ENCODE measurements at regions not wholly inside any gene's neighbourhood (a gene's known extent, or its start where the extent isn't known, plus 50 kb on each side); places are given as distances from the start of the nearest gene placed in this dataset.

GRCh38 chr2:176682278-176682677 lies 413.0 kb downstream of the MTX2 start:
- Histone ChIP-seq H3K79me2 (ENCODE audit: low read length) (no peaks in the 10 kb centered on the region), H3K4me3 (ENCODE audit: low read length) (no peak overlapping the region), H2AFZ (ENCODE audit: low read length) (no peak overlapping the region), H3K9ac (ENCODE audit: low read length) (no peak overlapping the region), H3K36me3 (ENCODE audit: low read depth, low read length) (no peaks in the 10 kb centered on the region), H3K27me3 (ENCODE audit: low read length) (peaks cover 65% of the 10 kb centered on the region), H3K9me3 (ENCODE audit: low read length) (no peaks in the 10 kb centered on the region), H3K27ac (ENCODE audit: low read length) (no peak overlapping the region), H3K9me2 (replicated peaks; ENCODE audit: low read length) (no peaks in the 10 kb centered on the region), H3F3A (ENCODE audit: low read length, unreplicated experiment) (no peaks in the 10 kb centered on the region), H4K20me1 (ENCODE audit: low read length) (no peaks in the 10 kb centered on the region), H3K4me2 (ENCODE audit: low read length) (no peak overlapping the region), H3K4me1 (ENCODE audit: insufficient read depth, low read length) (no peaks in the 10 kb centered on the region)
- ATAC-seq, result no peak
- DNase-seq, result no peak
- CTCF ChIA-PET, result no interaction called here
- no peak for TF ChIP-seq EZH2 (IDR thresholded peaks at IDR 0.05; ENCODE audit: low read length, unreplicated experiment)
- no TSS peak for BruUV-seq (replicated peaks)
- intact Hi-C loops (cut with micrococcal nuclease), result no loop called here
- POLR2A ChIA-PET (ENCODE audit: unreplicated experiment), result no interaction called here

DNA sequence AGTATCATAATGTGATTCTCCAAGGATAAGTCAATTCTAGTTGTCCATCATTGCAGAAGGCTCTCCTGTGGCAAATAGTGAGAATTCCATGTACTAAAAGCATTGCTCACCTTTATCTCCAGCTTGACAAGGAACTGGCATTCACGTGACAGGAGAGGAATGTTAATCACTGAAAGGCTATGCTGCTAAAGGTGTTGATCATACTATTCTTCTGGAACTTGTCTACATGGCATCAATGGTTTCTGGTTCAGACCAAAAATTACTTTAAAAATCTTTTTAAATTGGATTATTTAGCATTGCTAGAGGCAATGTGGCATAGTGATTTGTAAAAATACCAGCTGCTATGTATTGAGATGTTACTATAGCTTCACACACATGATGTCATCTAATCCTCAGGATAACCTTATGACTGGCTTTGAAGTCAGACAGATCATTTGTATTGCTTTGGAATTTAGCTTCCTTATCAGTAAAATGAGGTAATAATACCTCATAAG lies 414.4 kb downstream of the MTX2 start:
- Histone ChIP-seq H3K27ac (ENCODE audit: low read length) (no peak overlapping the region), H3K79me2 (ENCODE audit: low read length) (no peaks in the 10 kb centered on the region), H3K9ac (ENCODE audit: low read length) (no peak overlapping the region), H3K9me3 (ENCODE audit: low read length) (no peaks in the 10 kb centered on the region), H3K36me3 (ENCODE audit: low read depth, low read length) (no peaks in the 10 kb centered on the region), H4K20me1 (ENCODE audit: low read length) (no peaks in the 10 kb centered on the region), H3K9me2 (replicated peaks; ENCODE audit: low read length) (no peaks in the 10 kb centered on the region), H3K27me3 (ENCODE audit: low read length) (peaks cover 78% of the 10 kb centered on the region), H3F3A (ENCODE audit: low read length, unreplicated experiment) (no peaks in the 10 kb centered on the region), H2AFZ (ENCODE audit: low read length) (no peak overlapping the region), H3K4me1 (ENCODE audit: insufficient read depth, low read length) (no peaks in the 10 kb centered on the region), H3K4me2 (ENCODE audit: low read length) (no peak overlapping the region), H3K4me3 (ENCODE audit: low read length) (no peak overlapping the region)
- DNase-seq (no peak), ATAC-seq (no peak)
- POLR2A ChIA-PET (ENCODE audit: unreplicated experiment), result no interaction called here
- TF ChIP-seq EZH2phosphoT487 (IDR thresholded peaks at IDR 0.05; ENCODE audit: borderline replicate concordance, low read length) (no peak), EZH2 (IDR thresholded peaks at IDR 0.05; ENCODE audit: low read length, unreplicated experiment) (no peak)
- TF ChIP-seq, protein P1, sequence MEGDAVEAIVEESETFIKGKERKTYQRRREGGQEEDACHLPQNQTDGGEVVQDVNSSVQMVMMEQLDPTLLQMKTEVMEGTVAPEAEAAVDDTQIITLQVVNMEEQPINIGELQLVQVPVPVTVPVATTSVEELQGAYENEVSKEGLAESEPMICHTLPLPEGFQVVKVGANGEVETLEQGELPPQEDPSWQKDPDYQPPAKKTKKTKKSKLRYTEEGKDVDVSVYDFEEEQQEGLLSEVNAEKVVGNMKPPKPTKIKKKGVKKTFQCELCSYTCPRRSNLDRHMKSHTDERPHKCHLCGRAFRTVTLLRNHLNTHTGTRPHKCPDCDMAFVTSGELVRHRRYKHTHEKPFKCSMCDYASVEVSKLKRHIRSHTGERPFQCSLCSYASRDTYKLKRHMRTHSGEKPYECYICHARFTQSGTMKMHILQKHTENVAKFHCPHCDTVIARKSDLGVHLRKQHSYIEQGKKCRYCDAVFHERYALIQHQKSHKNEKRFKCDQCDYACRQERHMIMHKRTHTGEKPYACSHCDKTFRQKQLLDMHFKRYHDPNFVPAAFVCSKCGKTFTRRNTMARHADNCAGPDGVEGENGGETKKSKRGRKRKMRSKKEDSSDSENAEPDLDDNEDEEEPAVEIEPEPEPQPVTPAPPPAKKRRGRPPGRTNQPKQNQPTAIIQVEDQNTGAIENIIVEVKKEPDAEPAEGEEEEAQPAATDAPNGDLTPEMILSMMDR (conservative IDR thresholded peaks at IDR 0.05; ENCODE audit: low read depth, low read length), result no peak
- intact Hi-C loops (cut with micrococcal nuclease), result no loop called here
- no TSS peak for BruUV-seq (replicated peaks)
- CTCF ChIA-PET, result no interaction called here

- H3K9me2 ChIP-seq (replicated peaks; ENCODE audit: low read length), result no peaks in the 10 kb centered on the region
- H3K9me3 ChIP-seq (ENCODE audit: low read length), result no peaks in the 10 kb centered on the region
- H3K4me3 ChIP-seq (ENCODE audit: low read length), result no peak overlapping the region
- no TSS peak for BruUV-seq (replicated peaks)
- ChIA-PET POLR2A (ENCODE audit: unreplicated experiment) (no interaction called here), CTCF (no interaction called here)
- no peak overlapping the region for H2AFZ ChIP-seq (ENCODE audit: low read length)
- no peaks in the 10 kb centered on the region for H3K36me3 ChIP-seq (ENCODE audit: low read depth, low read length)
- no peaks in the 10 kb centered on the region for H3K79me2 ChIP-seq (ENCODE audit: low read length)
- no peak overlapping the region for H3K27ac ChIP-seq (ENCODE audit: low read length)
- intact Hi-C loops (cut with micrococcal nuclease), result no loop called here
- H3K4me2 ChIP-seq (ENCODE audit: low read length), result no peak overlapping the region
- no peak for ATAC-seq
- DNase-seq, result no peak
- no peaks in the 10 kb centered on the region for H4K20me1 ChIP-seq (ENCODE audit: low read length)
- no peaks in the 10 kb centered on the region for H3F3A ChIP-seq (ENCODE audit: low read length, unreplicated experiment)
- H3K27me3 ChIP-seq (ENCODE audit: low read length), result peaks cover 87% of the 10 kb centered on the region
- no peaks in the 10 kb centered on the region for H3K4me1 ChIP-seq (ENCODE audit: insufficient read depth, low read length)
- TF ChIP-seq, protein P1 (conservative IDR thresholded peaks at IDR 0.05; ENCODE audit: low read depth, low read length), result no peak
- TF ChIP-seq EZH2phosphoT487 (IDR thresholded peaks at IDR 0.05; ENCODE audit: borderline replicate concordance, low read length) (no peak), EZH2 (IDR thresholded peaks at IDR 0.05; ENCODE audit: low read length, unreplicated experiment) (no peak)
- no peak overlapping the region for H3K9ac ChIP-seq (ENCODE audit: low read length)
Measured at GRCh38 chr2:176685908-176686307, 416.7 kb downstream of the MTX2 start.
